OCI-LY7 (cell line): ENCODE measurements at regions not wholly inside any gene's neighbourhood (a gene's known extent, or its start where the extent isn't known, plus 50 kb on each side); places are given as distances from the start of the nearest gene placed in this dataset.

ENCODE experiments used
- EZH2phosphoT487 ChIP-seq: fragments of 200-600 bp; sonication (generic); IDR thresholded peaks from 2 replicates; pipeline ENCODE4 v1.6.1; 2018; ENCODE audit warnings: low read depth, borderline replicate concordance, mild to moderate bottlenecking, mixed run types, antibody characterized with exemption, low read length, moderate library complexity, mixed read lengths
- TF ChIP-seq, protein P1 (sequence below): fragments of 200-600 bp; sonication (generic); conservative IDR thresholded peaks from 2 replicates; pipeline ENCODE4 v1.5.1; 2014; ENCODE audit warnings: mild to moderate bottlenecking, antibody characterized with exemption, low read length, moderate library complexity, mixed read lengths

DNA sequence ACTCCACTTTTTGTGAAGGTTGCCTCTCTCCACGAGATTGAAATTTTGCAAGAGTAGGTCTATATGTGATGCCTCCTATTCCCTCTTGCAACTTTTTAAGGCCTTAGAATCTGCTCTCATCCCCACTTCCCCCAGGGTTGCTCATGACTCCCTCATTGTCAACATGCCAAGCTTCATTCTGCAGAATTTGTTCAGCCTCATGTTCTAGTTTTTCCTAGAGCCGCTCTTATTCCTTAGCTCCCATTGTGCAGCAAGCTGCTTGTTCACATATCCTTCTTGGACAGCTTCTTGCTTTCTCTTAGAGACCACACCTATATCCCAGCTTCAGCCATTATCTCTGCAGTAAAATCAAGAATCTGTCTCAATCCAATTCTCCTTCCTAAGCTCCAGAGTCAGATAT is 82.4 kb downstream of the CNGA2 start:
- TF ChIP-seq, protein P1, sequence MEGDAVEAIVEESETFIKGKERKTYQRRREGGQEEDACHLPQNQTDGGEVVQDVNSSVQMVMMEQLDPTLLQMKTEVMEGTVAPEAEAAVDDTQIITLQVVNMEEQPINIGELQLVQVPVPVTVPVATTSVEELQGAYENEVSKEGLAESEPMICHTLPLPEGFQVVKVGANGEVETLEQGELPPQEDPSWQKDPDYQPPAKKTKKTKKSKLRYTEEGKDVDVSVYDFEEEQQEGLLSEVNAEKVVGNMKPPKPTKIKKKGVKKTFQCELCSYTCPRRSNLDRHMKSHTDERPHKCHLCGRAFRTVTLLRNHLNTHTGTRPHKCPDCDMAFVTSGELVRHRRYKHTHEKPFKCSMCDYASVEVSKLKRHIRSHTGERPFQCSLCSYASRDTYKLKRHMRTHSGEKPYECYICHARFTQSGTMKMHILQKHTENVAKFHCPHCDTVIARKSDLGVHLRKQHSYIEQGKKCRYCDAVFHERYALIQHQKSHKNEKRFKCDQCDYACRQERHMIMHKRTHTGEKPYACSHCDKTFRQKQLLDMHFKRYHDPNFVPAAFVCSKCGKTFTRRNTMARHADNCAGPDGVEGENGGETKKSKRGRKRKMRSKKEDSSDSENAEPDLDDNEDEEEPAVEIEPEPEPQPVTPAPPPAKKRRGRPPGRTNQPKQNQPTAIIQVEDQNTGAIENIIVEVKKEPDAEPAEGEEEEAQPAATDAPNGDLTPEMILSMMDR: no peak
- no peak for TF ChIP-seq EZH2phosphoT487
